GM10266 (cell line): ENCODE measurements at regions not wholly inside any gene's neighbourhood (a gene's known extent, or its start where the extent isn't known, plus 50 kb on each side); places are given as distances from the start of the nearest gene placed in this dataset.

Experiments
- DNase-seq: peaks from one replicate; pipeline ENCODE4 v3.0.0; 2012; ENCODE audit errors: extremely low spot score
- TF ChIP-seq, protein P1 (sequence below): IDR thresholded peaks from 2 replicates; pipeline ENCODE4 v1.5.1; 2012; ENCODE audit warnings: mild to moderate bottlenecking, low read depth; ENCODE audit not compliant: control insufficient read depth, insufficient read depth; ENCODE audit errors: missing control alignments

DNA sequence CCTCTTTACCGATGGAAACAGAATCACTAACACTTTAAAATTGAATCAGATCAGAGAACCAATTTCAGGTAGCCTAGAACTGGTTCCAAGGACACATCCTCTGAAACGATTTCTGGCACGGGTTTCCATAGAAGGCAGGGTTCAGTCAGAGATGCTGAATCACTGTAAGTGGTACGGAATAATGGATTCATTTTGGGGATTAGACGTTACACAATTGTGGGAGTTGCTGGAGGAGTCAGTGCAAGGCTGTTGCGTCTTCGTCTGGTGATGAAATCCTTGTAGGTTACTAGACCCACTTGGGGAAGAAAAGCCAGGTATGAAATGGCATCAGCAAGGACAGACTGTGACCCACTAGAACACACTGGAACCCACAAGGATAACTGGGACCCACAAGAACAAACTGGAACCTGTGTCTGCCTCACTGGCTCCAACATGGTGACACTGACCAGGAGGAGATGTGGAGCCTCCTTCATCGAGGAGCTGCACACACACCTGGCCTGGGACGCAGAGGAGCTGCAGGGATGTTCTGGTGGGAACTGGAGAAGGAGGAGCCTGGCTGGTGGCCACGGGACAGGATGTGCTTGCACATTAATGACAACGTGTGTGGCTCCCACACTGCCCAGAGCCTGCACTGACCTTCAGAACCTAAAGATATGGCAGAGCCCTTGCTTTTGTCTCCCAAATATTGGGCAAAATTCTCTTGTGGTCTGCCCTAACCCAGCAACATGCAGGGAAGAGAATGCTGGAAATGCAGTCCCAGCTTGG, 105.1 kb downstream of the TRAPPC11 start:
- DNase-seq = no peak
- TF ChIP-seq, protein P1, sequence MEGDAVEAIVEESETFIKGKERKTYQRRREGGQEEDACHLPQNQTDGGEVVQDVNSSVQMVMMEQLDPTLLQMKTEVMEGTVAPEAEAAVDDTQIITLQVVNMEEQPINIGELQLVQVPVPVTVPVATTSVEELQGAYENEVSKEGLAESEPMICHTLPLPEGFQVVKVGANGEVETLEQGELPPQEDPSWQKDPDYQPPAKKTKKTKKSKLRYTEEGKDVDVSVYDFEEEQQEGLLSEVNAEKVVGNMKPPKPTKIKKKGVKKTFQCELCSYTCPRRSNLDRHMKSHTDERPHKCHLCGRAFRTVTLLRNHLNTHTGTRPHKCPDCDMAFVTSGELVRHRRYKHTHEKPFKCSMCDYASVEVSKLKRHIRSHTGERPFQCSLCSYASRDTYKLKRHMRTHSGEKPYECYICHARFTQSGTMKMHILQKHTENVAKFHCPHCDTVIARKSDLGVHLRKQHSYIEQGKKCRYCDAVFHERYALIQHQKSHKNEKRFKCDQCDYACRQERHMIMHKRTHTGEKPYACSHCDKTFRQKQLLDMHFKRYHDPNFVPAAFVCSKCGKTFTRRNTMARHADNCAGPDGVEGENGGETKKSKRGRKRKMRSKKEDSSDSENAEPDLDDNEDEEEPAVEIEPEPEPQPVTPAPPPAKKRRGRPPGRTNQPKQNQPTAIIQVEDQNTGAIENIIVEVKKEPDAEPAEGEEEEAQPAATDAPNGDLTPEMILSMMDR = no peak

DNA sequence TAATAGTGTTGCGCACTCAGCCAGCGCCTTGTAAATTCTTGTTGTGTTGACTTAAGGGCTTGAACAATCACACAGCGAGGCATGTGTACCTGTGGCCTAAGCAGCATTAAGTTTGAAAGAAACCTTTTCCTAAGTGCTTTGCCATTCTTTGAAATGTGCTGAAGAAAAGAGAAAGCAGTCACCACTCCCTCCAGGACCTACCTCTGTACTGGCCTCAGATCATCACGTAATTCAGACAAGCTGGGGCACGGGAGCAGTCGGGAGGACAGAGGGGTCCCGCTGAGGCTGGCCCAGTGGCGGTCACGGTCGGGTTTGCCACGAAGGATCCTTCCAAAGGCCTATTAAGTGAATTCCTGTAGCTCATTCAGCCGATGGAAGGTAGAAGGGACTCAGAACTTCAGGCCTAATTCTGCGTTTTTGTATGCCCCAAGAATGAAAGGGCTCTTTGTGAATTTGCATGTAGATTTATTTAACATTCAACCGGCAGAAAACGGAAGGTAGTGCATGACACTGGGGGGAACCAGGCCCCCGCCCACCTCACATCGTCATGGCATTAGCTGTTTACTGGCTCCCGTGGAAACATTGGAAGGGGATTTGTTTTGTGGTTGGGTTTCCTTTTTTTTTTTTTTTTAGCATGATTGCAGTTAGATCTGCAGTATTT, 106.3 kb downstream of the TRAPPC11 start:
- no peak for DNase-seq
- TF ChIP-seq, protein P1 = no peak

DNA sequence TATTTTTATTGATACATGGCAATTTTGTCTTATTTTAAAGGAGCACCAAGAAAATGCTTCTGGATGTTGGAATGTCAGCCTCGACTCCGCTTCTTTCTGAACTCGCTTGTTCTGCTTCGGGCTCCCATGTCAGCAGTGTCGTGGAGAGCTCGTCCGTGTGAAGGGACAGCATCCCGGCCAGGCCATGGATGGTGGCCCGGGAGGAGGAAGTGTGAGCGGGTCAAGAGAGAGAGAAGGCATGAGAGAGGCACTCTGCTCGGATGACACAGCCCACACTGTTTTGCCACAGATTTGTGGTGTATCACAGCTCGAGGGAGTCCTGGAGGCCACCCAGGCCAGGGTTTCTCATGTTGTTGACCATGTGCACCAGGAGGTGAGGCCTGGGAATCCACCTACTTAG, 107.0 kb downstream of the TRAPPC11 start:
- TF ChIP-seq, protein P1 = no peak
- DNase-seq = no peak

DNA sequence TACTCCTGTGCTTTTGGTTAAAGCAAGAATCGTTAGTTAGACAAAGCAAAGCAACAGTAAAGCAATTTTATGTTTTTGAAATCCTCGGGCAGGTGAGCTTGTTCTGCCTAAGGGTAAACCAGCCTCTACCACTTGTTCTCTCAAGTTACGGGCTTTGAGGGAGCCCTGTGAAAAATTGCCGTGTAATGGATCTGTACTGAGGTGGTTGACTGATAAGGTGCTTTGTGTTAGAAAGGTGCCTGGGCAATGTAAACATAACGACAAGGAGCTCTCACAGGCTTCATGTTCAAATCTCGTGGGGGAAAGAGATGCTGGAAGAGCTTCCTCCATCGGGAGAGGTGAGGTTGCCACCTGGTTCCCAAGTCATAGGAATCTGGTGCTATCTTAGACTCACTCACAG, 111.8 kb downstream of the TRAPPC11 start:
- TF ChIP-seq, protein P1 = no peak
- no peak for DNase-seq

DNA sequence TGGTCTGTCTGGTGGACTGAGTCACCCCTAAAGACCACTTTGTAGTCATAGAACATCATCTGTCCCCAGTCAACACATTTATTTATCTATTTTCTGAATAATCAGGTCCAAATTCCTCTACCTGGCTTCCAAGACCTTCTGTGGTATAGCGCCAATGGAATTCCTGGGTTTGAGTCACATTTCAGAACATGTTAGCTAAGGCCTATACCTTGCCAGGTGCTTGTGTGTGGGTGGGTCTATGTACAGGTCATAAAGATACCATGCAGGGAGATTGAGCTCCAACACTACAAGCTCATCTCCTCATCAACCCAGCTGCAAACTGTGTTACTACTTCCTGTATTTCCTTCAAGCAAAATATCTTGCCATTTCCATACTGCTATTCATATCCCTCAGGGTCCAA, 113.3 kb downstream of the TRAPPC11 start:
- TF ChIP-seq, protein P1 = no peak
- no peak for DNase-seq

DNA sequence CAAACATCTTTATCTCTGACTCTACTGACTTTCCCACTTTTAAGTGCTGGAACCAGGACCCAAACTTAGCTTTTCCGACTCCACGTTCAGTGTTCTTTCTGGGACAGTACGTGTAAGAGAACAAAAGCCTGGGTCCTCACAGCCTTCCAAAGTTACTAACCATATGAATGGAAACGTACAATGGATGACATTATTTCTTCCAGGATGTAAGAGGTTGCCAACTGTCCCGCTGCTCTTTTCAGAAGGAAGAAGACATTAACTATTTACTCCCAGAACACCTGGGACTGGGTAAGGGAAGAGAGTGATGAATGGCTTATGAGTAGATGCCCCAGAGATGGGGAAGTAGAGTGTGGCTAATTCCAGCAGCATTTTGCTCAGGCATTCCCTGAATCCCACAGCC, 114.7 kb downstream of the TRAPPC11 start:
- no peak for DNase-seq
- TF ChIP-seq, protein P1 = no peak

DNA sequence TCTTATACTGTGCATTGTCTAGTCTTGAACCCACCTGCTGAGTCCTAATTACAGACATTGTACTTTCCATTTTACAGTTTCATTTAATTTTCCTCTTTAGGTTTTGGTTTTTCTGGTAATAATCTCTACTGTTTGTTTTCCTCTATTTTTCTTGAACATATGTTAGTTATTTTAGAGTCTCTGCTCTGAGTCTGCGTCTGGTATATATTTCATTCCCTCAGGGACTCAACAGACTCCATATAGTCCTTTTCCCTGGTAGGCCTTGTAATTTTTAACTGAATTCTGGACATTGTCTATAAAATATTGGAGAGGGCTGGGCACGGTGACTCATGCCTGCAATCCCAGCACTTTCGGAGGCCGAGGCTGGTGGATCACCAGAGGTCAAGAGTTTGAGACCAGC, 121.8 kb upstream of the STOX2 start:
- no peak for DNase-seq
- TF ChIP-seq, protein P1 = no peak
